ENCODE measurements at regions not wholly inside any gene's neighbourhood (a gene's known extent, or its start where the extent isn't known, plus 50 kb on each side); places are given as distances from the start of the nearest gene placed in this dataset.

- dilution Hi-C loops (cut with MboI; ENCODE audit: extremely low pct_ligation_motif_present, low sequenced_read_pairs) = no loop called here
- Histone ChIP-seq H3K9ac (replicated peaks; ENCODE audit: extremely low read depth, insufficient read depth, low read length) (no peak overlapping the region), H3K4me3 (replicated peaks in 1 of 3; ENCODE audit: insufficient read depth in 1 of 3, low read depth in 1 of 3, low read length in 3 of 3) (no peak overlapping the region), H3K36me3 (ENCODE audit: control insufficient read depth in 2 of 2, extremely low read depth in 1 of 2, insufficient read depth in 2 of 2, low read length in 2 of 2) (no peaks in the 10 kb centered on the region), H3K27me3 (ENCODE audit: control insufficient read depth in 2 of 2, insufficient read depth in 2 of 2, low read length in 2 of 2) (no peaks in the 10 kb centered on the region), H3K27ac (ENCODE audit: insufficient read depth, low read depth, low read length) (no peak overlapping the region), H2AFZ (ENCODE audit: low read depth, low read length) (no peak overlapping the region), H3K4me2 (ENCODE audit: insufficient read depth, low read length) (no peak overlapping the region), H3K9me1 (replicated peaks; ENCODE audit: control insufficient read depth, extremely low read depth, insufficient read depth, low read length) (no peaks in the 10 kb centered on the region), H3K9me3 (replicated peaks; ENCODE audit: control insufficient read depth, insufficient read depth, low read length) (no peaks in the 10 kb centered on the region), H3K4me1 (ENCODE audit: control insufficient read depth, extremely low read depth, insufficient read depth, low read length) (no peaks in the 10 kb centered on the region), H3K79me2 (ENCODE audit: control insufficient read depth, insufficient read depth, low read length) (no peaks in the 10 kb centered on the region), H4K20me1 (replicated peaks; ENCODE audit: control insufficient read depth, extremely low read depth, insufficient read depth, low read length) (no peaks in the 10 kb centered on the region)
- intact Hi-C loops (cut with micrococcal nuclease) = no loop called here
- CTCF ChIA-PET = no interaction called here
- TF ChIP-seq POLR2A (IDR thresholded peaks at IDR 0.05; ENCODE audit: low read depth, low read length) (no peak), MAX (IDR thresholded peaks at IDR 0.05; ENCODE audit: insufficient read depth, insufficient read length) (no peak), FOS (IDR thresholded peaks at IDR 0.05; ENCODE audit: borderline replicate concordance, insufficient read depth, low read length) (no peak)
- FAIRE-seq (no peak), DNase-seq (ENCODE audit: low read depth, low spot score) (no peak)
- no TSS peak for BruUV-seq (replicated peaks)
- POLR2A ChIA-PET = no interaction called here
Observed at GRCh38 chr2:128724547-128724946, 405.9 kb upstream of the HS6ST1 start.

GRCh38 chr2:128724972-128725371 lies 406.3 kb upstream of the HS6ST1 start:
- H3K4me2 ChIP-seq (ENCODE audit: insufficient read depth, low read length) = no peak overlapping the region
- intact Hi-C loops (cut with micrococcal nuclease) (no loop called here), dilution Hi-C loops (cut with MboI; ENCODE audit: extremely low pct_ligation_motif_present, low sequenced_read_pairs) (no loop called here)
- no peak overlapping the region for H3K27ac ChIP-seq (ENCODE audit: insufficient read depth, low read depth, low read length)
- DNase-seq (ENCODE audit: low read depth, low spot score) = no peak
- ChIA-PET CTCF (interaction anchor here (3.5 kb wide), 1 partner anchor 12 kb away, joined by 15 read pairs; no protein-coding TSS in a partner anchor), POLR2A (no interaction called here)
- no peak overlapping the region for H3K9ac ChIP-seq (replicated peaks; ENCODE audit: extremely low read depth, insufficient read depth, low read length)
- no peaks in the 10 kb centered on the region for H4K20me1 ChIP-seq (replicated peaks; ENCODE audit: control insufficient read depth, extremely low read depth, insufficient read depth, low read length)
- no peaks in the 10 kb centered on the region for H3K27me3 ChIP-seq (ENCODE audit: control insufficient read depth in 2 of 2, insufficient read depth in 2 of 2, low read length in 2 of 2)
- TF ChIP-seq MYC (IDR thresholded peaks at IDR 0.05; ENCODE audit: low read depth, low read length) = no peak
- no peaks in the 10 kb centered on the region for H3K4me1 ChIP-seq (ENCODE audit: control insufficient read depth, extremely low read depth, insufficient read depth, low read length)
- no peaks in the 10 kb centered on the region for H3K36me3 ChIP-seq (ENCODE audit: control insufficient read depth in 2 of 2, extremely low read depth in 1 of 2, insufficient read depth in 2 of 2, low read length in 2 of 2)
- no TSS peak for BruUV-seq (replicated peaks)
- no peaks in the 10 kb centered on the region for H3K79me2 ChIP-seq (ENCODE audit: control insufficient read depth, insufficient read depth, low read length)
- FAIRE-seq = no peak
- no peaks in the 10 kb centered on the region for H3K9me3 ChIP-seq (replicated peaks; ENCODE audit: control insufficient read depth, insufficient read depth, low read length)
- H3K9me1 ChIP-seq (replicated peaks; ENCODE audit: control insufficient read depth, extremely low read depth, insufficient read depth, low read length) = no peaks in the 10 kb centered on the region
- no peak overlapping the region for H2AFZ ChIP-seq (ENCODE audit: low read depth, low read length)
- no peak overlapping the region for H3K4me3 ChIP-seq (replicated peaks in 1 of 3; ENCODE audit: insufficient read depth in 1 of 3, low read depth in 1 of 3, low read length in 3 of 3)
